ENCODE measurements at regions not wholly inside any gene's neighbourhood (a gene's known extent, or its start where the extent isn't known, plus 50 kb on each side); places are given as distances from the start of the nearest gene placed in this dataset.

GRCh38 chr15:35784745-35785144 lies 238.8 kb upstream of the DPH6 start:
- H3K9me3 ChIP-seq: no peaks in the 10 kb centered on the region
- H3K27ac ChIP-seq: no peak overlapping the region
- no peak overlapping the region for H3K4me3 ChIP-seq
- no peak for DNase-seq (ENCODE audit: low spot score in 2 of 2)
- H3K4me1 ChIP-seq: no peaks in the 10 kb centered on the region
- TF ChIP-seq EP300 (IDR thresholded peaks at IDR 0.05): no peak
- no peaks in the 10 kb centered on the region for H3K36me3 ChIP-seq
- no peaks in the 10 kb centered on the region for H3K27me3 ChIP-seq
- WGBS, 2 donors: 46 to 57% methylated on average over 2 of the region's 2 CpGs

GRCh38 chr15:35810007-35810406 lies 264.0 kb upstream of the DPH6 start:
- WGBS, 2 donors: 68 to 74% methylated on average over 6 of the region's 6 CpGs
- H3K36me3 ChIP-seq: no peaks in the 10 kb centered on the region
- H3K4me1 ChIP-seq: no peaks in the 10 kb centered on the region
- no peak overlapping the region for H3K27ac ChIP-seq
- no peaks in the 10 kb centered on the region for H3K27me3 ChIP-seq
- DNase-seq (ENCODE audit: low spot score in 2 of 2): no peak
- TF ChIP-seq EP300 (IDR thresholded peaks at IDR 0.05): no peak
- TF ChIP-seq POLR2A (IDR thresholded peaks at IDR 0.05): no peak
- TF ChIP-seq CTCF (IDR thresholded peaks at IDR 0.05): no peak
- H3K4me3 ChIP-seq: no peak overlapping the region
- no peaks in the 10 kb centered on the region for H3K9me3 ChIP-seq

GRCh38 chr15:35813573-35813972 lies 267.6 kb upstream of the DPH6 start:
- Histone ChIP-seq H3K27ac (no peak overlapping the region), H3K4me1 (no peaks in the 10 kb centered on the region), H3K27me3 (no peaks in the 10 kb centered on the region), H3K36me3 (no peaks in the 10 kb centered on the region), H3K4me3 (no peak overlapping the region), H3K9me3 (no peaks in the 10 kb centered on the region)
- WGBS, 2 donors: 90 to 93% methylated on average over 2 of the region's 2 CpGs
- TF ChIP-seq POLR2A (IDR thresholded peaks at IDR 0.05) (no peak), CTCF (IDR thresholded peaks at IDR 0.05) (no peak), EP300 (IDR thresholded peaks at IDR 0.05) (no peak)
- DNase-seq (ENCODE audit: low spot score in 2 of 2): no peak

GRCh38 chr15:35818846-35819245 lies 272.9 kb upstream of the DPH6 start:
- Histone ChIP-seq H3K27ac (no peak overlapping the region), H3K4me3 (no peak overlapping the region), H3K36me3 (no peaks in the 10 kb centered on the region), H3K27me3 (no peaks in the 10 kb centered on the region), H3K4me1 (no peaks in the 10 kb centered on the region), H3K9me3 (no peaks in the 10 kb centered on the region)
- WGBS, 2 donors: 85 to 100% methylated on average over 1 of the region's 1 CpG
- DNase-seq (ENCODE audit: low spot score in 2 of 2): no peak
- TF ChIP-seq CTCF (IDR thresholded peaks at IDR 0.05) (no peak), EP300 (IDR thresholded peaks at IDR 0.05) (no peak), POLR2A (IDR thresholded peaks at IDR 0.05) (no peak)

- Histone ChIP-seq H3K9me3 (no peaks in the 10 kb centered on the region), H3K36me3 (no peaks in the 10 kb centered on the region), H3K27me3 (no peaks in the 10 kb centered on the region), H3K4me1 (no peaks in the 10 kb centered on the region), H3K27ac (no peak overlapping the region), H3K4me3 (no peak overlapping the region)
- no peak for TF ChIP-seq POLR2A (IDR thresholded peaks at IDR 0.05)
- no peak for TF ChIP-seq CTCF (IDR thresholded peaks at IDR 0.05)
- no peak for TF ChIP-seq EP300 (IDR thresholded peaks at IDR 0.05)
- no peak for DNase-seq (ENCODE audit: low spot score in 2 of 2)
Observed at GRCh38 chr15:35822153-35822552, 276.2 kb upstream of the DPH6 start.

- Histone ChIP-seq H3K4me3 (no peak overlapping the region), H3K27ac (no peak overlapping the region), H3K27me3 (no peaks in the 10 kb centered on the region), H3K36me3 (no peaks in the 10 kb centered on the region), H3K4me1 (peaks cover 0 to 6% (median 0%) of the 10 kb centered on the region in 4 donors), H3K9me3 (no peaks in the 10 kb centered on the region)
- WGBS, 2 donors: 59 to 69% methylated on average over 1 of the region's 1 CpG
- DNase-seq (ENCODE audit: low spot score in 2 of 2): no peak
- TF ChIP-seq POLR2A (IDR thresholded peaks at IDR 0.05): no peak
- no peak for TF ChIP-seq EP300 (IDR thresholded peaks at IDR 0.05)
- TF ChIP-seq CTCF (IDR thresholded peaks at IDR 0.05): no peak
Observed at GRCh38 chr15:35827141-35827540, 281.2 kb upstream of the DPH6 start.

Measured in tibial nerve (tissue), 4 donors.